ENCODE measurements at regions not wholly inside any gene's neighbourhood (a gene's known extent, or its start where the extent isn't known, plus 50 kb on each side); places are given as distances from the start of the nearest gene placed in this dataset.

- no peak for TF ChIP-seq CTCF (IDR thresholded peaks at IDR 0.05; ENCODE audit: low read depth, low read length)
- H3K36me3 ChIP-seq: no peaks in the 10 kb centered on the region
- DNase-seq: no peak
- H3K4me3 ChIP-seq (ENCODE audit: low read depth, low read length): no peak overlapping the region
- H3K4me1 ChIP-seq: no peaks in the 10 kb centered on the region
- H3K9me3 ChIP-seq: no peaks in the 10 kb centered on the region
- no peaks in the 10 kb centered on the region for H3K27me3 ChIP-seq
Observed at GRCh38 chr4:181388061-181388460, 855.1 kb upstream of the TENM3 start.

- no peak for TF ChIP-seq CTCF (IDR thresholded peaks at IDR 0.05; ENCODE audit: low read depth, low read length)
- H3K4me3 ChIP-seq (ENCODE audit: low read depth, low read length): no peak overlapping the region
- no peak for DNase-seq
- no peaks in the 10 kb centered on the region; the same call in 1 of the 2 replicates for H3K4me1 ChIP-seq
- no peaks in the 10 kb centered on the region for H3K9me3 ChIP-seq
- H3K27me3 ChIP-seq: no peaks in the 10 kb centered on the region
- H3K36me3 ChIP-seq: no peaks in the 10 kb centered on the region
Observed at GRCh38 chr4:181416966-181417365, 826.2 kb upstream of the TENM3 start.

- H3K9me3 ChIP-seq: no peaks in the 10 kb centered on the region
- no peak for TF ChIP-seq CTCF (IDR thresholded peaks at IDR 0.05; ENCODE audit: low read depth, low read length)
- H3K4me1 ChIP-seq: no peaks in the 10 kb centered on the region; the same call in 1 of the 2 replicates
- no peaks in the 10 kb centered on the region for H3K27me3 ChIP-seq
- DNase-seq: no peak
- H3K36me3 ChIP-seq: no peaks in the 10 kb centered on the region
- no peak overlapping the region for H3K4me3 ChIP-seq (ENCODE audit: low read depth, low read length)
Observed at GRCh38 chr4:181418496-181418895, 824.7 kb upstream of the TENM3 start.

GRCh38 chr4:181420950-181421349 is 822.3 kb upstream of the TENM3 start:
- H3K4me3 ChIP-seq (ENCODE audit: low read depth, low read length): no peak overlapping the region
- no peak for TF ChIP-seq CTCF (IDR thresholded peaks at IDR 0.05; ENCODE audit: low read depth, low read length)
- no peaks in the 10 kb centered on the region for H3K27me3 ChIP-seq
- H3K36me3 ChIP-seq: no peaks in the 10 kb centered on the region
- no peaks in the 10 kb centered on the region for H3K9me3 ChIP-seq
- no peaks in the 10 kb centered on the region; the same call in 1 of the 2 replicates for H3K4me1 ChIP-seq
- DNase-seq: no peak

GRCh38 chr4:181424362-181425016 is 818.7 kb upstream of the TENM3 start:
- H3K4me1 ChIP-seq: peaks cover 6% of the 10 kb centered on the region
- no peaks in the 10 kb centered on the region for H3K9me3 ChIP-seq
- no peaks in the 10 kb centered on the region for H3K27me3 ChIP-seq
- H3K4me3 ChIP-seq (ENCODE audit: low read depth, low read length): no peak overlapping the region
- DNase-seq: no peak
- no peak for TF ChIP-seq CTCF (IDR thresholded peaks at IDR 0.05; ENCODE audit: low read depth, low read length)
- H3K36me3 ChIP-seq: no peaks in the 10 kb centered on the region

GRCh38 chr4:181427076-181427475 is 816.1 kb upstream of the TENM3 start:
- no peak for DNase-seq
- TF ChIP-seq CTCF (IDR thresholded peaks at IDR 0.05; ENCODE audit: low read depth, low read length): no peak
- Histone ChIP-seq H3K4me1 (peaks cover 6% of the 10 kb centered on the region), H3K9me3 (no peaks in the 10 kb centered on the region), H3K27me3 (no peaks in the 10 kb centered on the region), H3K4me3 (ENCODE audit: low read depth, low read length) (no peak overlapping the region), H3K36me3 (no peaks in the 10 kb centered on the region)
